HG03196 (cell line): ENCODE measurements at regions not wholly inside any gene's neighbourhood (a gene's known extent, or its start where the extent isn't known, plus 50 kb on each side); places are given as distances from the start of the nearest gene placed in this dataset.
"Not testable (repeated sequence)": the region's sequence is repeated elsewhere in the genome, so short reads cannot be mapped to it uniquely, and the experiment has no call there.

Source experiments
- ATAC-seq: cut with Tn5 transposase; IDR thresholded peaks from one replicate; pipeline ENCODE4 v1.9.1; 2021; ENCODE audit not compliant: unreplicated experiment

GRCh38 chr3:124354150-124354549 is 362.2 kb upstream of the ROPN1 start:
- ATAC-seq, result no peak

- no peak for ATAC-seq
Observed at GRCh38 chr3:124358156-124358555, 366.2 kb upstream of the ROPN1 start.

- ATAC-seq, result no peak
Observed at GRCh38 chr3:124360155-124360554, 368.2 kb upstream of the ROPN1 start.

GRCh38 chr3:124360563-124360962 is 368.6 kb upstream of the ROPN1 start:
- no peak for ATAC-seq

- no peak for ATAC-seq
Observed at GRCh38 chr3:124361566-124361965, 368.7 kb upstream of the UMPS start.

- no peak for ATAC-seq
Observed at GRCh38 chr3:124362455-124362854, 367.8 kb upstream of the UMPS start.

GRCh38 chr3:124363476-124363875 is 366.8 kb upstream of the UMPS start:
- ATAC-seq, result no peak

- ATAC-seq, result no peak
Observed at GRCh38 chr3:124364317-124365020, 365.8 kb upstream of the UMPS start.

GRCh38 chr3:124366655-124367054 is 363.6 kb upstream of the UMPS start:
- not testable (repeated sequence) for ATAC-seq

- ATAC-seq, result no peak
Observed at GRCh38 chr3:124372775-124373174, 357.5 kb upstream of the UMPS start.

- peak; percentile 58 for ATAC-seq
Observed at GRCh38 chr3:124373524-124373923, 356.7 kb upstream of the UMPS start.

GRCh38 chr3:124374583-124374982 is 355.7 kb upstream of the UMPS start:
- no peak for ATAC-seq

- no peak for ATAC-seq
Observed at GRCh38 chr3:124381575-124382333, 348.5 kb upstream of the UMPS start.

- no peak for ATAC-seq
Observed at GRCh38 chr3:124383051-124383450, 347.2 kb upstream of the UMPS start.

- no peak for ATAC-seq
Observed at GRCh38 chr3:124383846-124384466, 346.3 kb upstream of the UMPS start.

GRCh38 chr3:124384527-124384926 is 345.7 kb upstream of the UMPS start:
- no peak for ATAC-seq

- no peak for ATAC-seq
Observed at GRCh38 chr3:124385996-124386395, 344.3 kb upstream of the UMPS start.

- ATAC-seq, result no peak
Observed at GRCh38 chr3:124386996-124387595, 343.2 kb upstream of the UMPS start.

GRCh38 chr3:124391774-124392173 is 338.5 kb upstream of the UMPS start:
- no peak for ATAC-seq

- no peak for ATAC-seq
Observed at GRCh38 chr3:124393340-124393739, 336.9 kb upstream of the UMPS start.

- no peak for ATAC-seq
Observed at GRCh38 chr3:124395162-124395561, 335.1 kb upstream of the UMPS start.
